GM12864 (cell line): ENCODE measurements at regions not wholly inside any gene's neighbourhood (a gene's known extent, or its start where the extent isn't known, plus 50 kb on each side); places are given as distances from the start of the nearest gene placed in this dataset.

Source experiments
- DNase-seq: peaks from one replicate; pipeline ENCODE4 v3.0.0-alpha.2; 2011; ENCODE audit warnings: low read depth
- H3K4me3 ChIP-seq: 2 replicates; pipeline ENCODE4 v1.5.1; 2011; ENCODE audit warnings: mild to moderate bottlenecking, low read depth, low read length, control low read depth
- CTCF ChIP-seq: IDR thresholded peaks from 2 replicates; pipeline ENCODE4 v1.5.1; 2011; ENCODE audit warnings: low read depth, mild to moderate bottlenecking, moderate library complexity, low read length, control low read depth, inconsistent platforms; ENCODE audit errors: missing control alignments

GRCh38 chr2:104572834-104573233 is 281.1 kb upstream of the POU3F3 start:
- H3K4me3 ChIP-seq, result no peak overlapping the region
- TF ChIP-seq CTCF, result no peak
- DNase-seq, result no peak

- DNase-seq, result no peak
- no peak for TF ChIP-seq CTCF
- no peak overlapping the region for H3K4me3 ChIP-seq
Observed at GRCh38 chr2:104574367-104574766, 279.5 kb upstream of the POU3F3 start.

GRCh38 chr2:104577143-104577542 is 276.8 kb upstream of the POU3F3 start:
- DNase-seq, result no peak
- no peak overlapping the region for H3K4me3 ChIP-seq

GRCh38 chr2:104582471-104582870 is 271.4 kb upstream of the POU3F3 start:
- no peak for TF ChIP-seq CTCF
- no peak overlapping the region for H3K4me3 ChIP-seq
- DNase-seq, result no peak

More at GRCh38 chr2:104577143-104577542, 276.8 kb upstream of the POU3F3 start:
- no peak for TF ChIP-seq CTCF

GRCh38 chr2:104583811-104584210 is 270.1 kb upstream of the POU3F3 start:
- H3K4me3 ChIP-seq, result no peak overlapping the region
- no peak for TF ChIP-seq CTCF
- DNase-seq, result no peak

- no peak for TF ChIP-seq CTCF
- DNase-seq, result no peak
Observed at GRCh38 chr2:104584393-104584792, 269.5 kb upstream of the POU3F3 start.

GRCh38 chr2:104595576-104595975 is 258.3 kb upstream of the POU3F3 start:
- TF ChIP-seq CTCF, result no peak
- H3K4me3 ChIP-seq, result no peak overlapping the region
- DNase-seq, result no peak

More at GRCh38 chr2:104584393-104584792, 269.5 kb upstream of the POU3F3 start:
- no peak overlapping the region for H3K4me3 ChIP-seq
